ENCODE measurements at regions not wholly inside any gene's neighbourhood (a gene's known extent, or its start where the extent isn't known, plus 50 kb on each side); places are given as distances from the start of the nearest gene placed in this dataset.

- TF ChIP-seq POLR2A (IDR thresholded peaks at IDR 0.05; ENCODE audit: low read depth, low read length), result no peak
- TF ChIP-seq CTCF (conservative IDR thresholded peaks at IDR 0.05; ENCODE audit: low read depth, low read length), result no peak
- TF ChIP-seq ELK1 (IDR thresholded peaks at IDR 0.05; ENCODE audit: borderline replicate concordance, low read depth, low read length), result no peak
- TF ChIP-seq MAZ (IDR thresholded peaks at IDR 0.05; ENCODE audit: borderline replicate concordance, low read depth, low read length), result no peak
- TF ChIP-seq RAD21 (IDR thresholded peaks at IDR 0.05; ENCODE audit: low read length), result no peak
- TF ChIP-seq FOS (IDR thresholded peaks at IDR 0.05; ENCODE audit: low read depth, low read length), result no peak
- TF ChIP-seq MAFK (IDR thresholded peaks at IDR 0.05; ENCODE audit: low read depth, low read length), result no peak
- TF ChIP-seq CEBPB (IDR thresholded peaks at IDR 0.05; ENCODE audit: low read depth, low read length), result no peak
- TF ChIP-seq USF2 (IDR thresholded peaks at IDR 0.05; ENCODE audit: low read depth, low read length), result no peak
- no peak for TF ChIP-seq SMC3 (IDR thresholded peaks at IDR 0.05; ENCODE audit: low read depth, low read length)
- no peak for TF ChIP-seq RCOR1 (IDR thresholded peaks at IDR 0.05; ENCODE audit: insufficient replicate concordance, low read length)
These were observed 51.5 kb upstream of the MGAT5 start for GRCh38 chr2:134202371-134202770.
